OCI-LY7 (cell line): ENCODE measurements at regions not wholly inside any gene's neighbourhood (a gene's known extent, or its start where the extent isn't known, plus 50 kb on each side); places are given as distances from the start of the nearest gene placed in this dataset.

Source experiments
- CTCF ChIP-seq: fragments of 200-600 bp; sonication (generic); conservative IDR thresholded peaks from 2 replicates; pipeline ENCODE4 v1.5.1; 2014; ENCODE audit warnings: mild to moderate bottlenecking, antibody characterized with exemption, low read length, moderate library complexity, mixed read lengths
- EZH2phosphoT487 ChIP-seq: fragments of 200-600 bp; sonication (generic); IDR thresholded peaks from 2 replicates; pipeline ENCODE4 v1.6.1; 2018; ENCODE audit warnings: low read depth, borderline replicate concordance, mild to moderate bottlenecking, mixed run types, antibody characterized with exemption, low read length, moderate library complexity, mixed read lengths

GRCh38 chr19:30207357-30207756 is 164.8 kb upstream of the ZNF536 start:
- TF ChIP-seq CTCF (no peak), EZH2phosphoT487 (no peak)
